ENCODE measurements at regions not wholly inside any gene's neighbourhood (a gene's known extent, or its start where the extent isn't known, plus 50 kb on each side); places are given as distances from the start of the nearest gene placed in this dataset.
A peak's percentile ranks its signal among the peaks of the same experiment; 100 is the strongest.

DNA sequence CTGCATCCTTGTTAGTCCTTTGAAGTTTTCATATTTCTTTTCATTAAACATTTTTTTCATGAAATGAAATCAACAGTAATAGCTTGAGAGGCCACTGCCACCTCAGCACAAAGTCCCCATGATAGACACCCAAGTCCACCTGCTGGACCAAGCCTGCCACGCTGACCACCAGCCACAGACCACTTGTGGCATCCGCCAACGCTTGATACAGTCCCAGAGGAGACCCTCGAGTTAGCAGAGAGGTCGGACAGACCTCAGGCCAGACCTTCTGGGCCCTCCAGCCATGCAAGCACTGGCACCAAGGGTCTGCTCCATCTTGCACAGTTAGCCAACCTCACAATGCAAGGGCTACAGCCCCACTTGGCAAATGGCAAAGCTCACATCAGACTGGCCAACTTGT lies 91.8 kb upstream of the RTL6 start:
- no peak for DNase-seq

DNA sequence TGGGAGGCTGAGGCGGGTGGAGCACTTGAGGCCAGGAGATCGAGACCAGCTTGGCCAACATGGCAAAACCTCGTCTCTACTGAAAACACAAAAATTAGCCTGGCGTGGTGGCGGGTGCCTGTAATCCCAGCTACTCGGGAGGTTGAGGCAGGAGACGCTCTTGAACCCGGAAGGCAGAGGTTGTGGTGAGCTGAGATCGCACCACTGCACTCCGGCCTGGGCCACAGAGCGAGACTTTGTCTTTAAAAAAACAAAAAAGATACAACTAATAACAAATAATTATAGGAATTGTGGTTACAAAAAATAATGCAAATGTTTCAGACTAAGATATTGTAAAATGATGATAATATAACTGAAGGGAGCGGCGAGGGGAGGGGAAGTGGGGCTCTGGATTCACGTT lies 90.3 kb upstream of the RTL6 start:
- no peak for DNase-seq

DNA sequence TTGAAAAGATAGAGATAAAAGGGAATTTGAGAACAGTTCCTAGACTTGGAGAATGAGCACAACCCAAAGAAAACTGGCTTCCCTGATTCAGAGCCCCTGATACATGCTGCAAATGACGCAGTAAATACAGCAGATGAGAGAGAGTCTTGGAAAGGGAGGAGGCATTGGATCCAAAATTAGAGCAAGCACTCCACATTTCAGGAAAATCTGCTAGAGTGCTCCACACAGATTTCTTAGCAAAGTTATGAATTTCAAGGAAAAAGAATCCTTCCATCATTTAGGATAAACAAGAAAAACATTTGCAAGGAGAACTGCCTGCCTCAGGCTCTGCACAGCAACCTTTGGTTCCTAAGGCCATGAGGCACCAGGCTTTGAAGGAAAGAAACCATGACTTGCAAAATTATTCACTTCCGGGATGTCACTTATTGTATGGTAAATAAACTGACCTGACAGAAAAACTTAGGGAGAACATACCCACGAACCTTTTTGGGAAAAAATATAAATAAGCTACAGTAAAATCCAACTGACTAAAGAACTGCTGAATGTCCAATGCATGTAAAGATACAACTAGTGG lies 89.8 kb upstream of the RTL6 start:
- no peak for DNase-seq

DNA sequence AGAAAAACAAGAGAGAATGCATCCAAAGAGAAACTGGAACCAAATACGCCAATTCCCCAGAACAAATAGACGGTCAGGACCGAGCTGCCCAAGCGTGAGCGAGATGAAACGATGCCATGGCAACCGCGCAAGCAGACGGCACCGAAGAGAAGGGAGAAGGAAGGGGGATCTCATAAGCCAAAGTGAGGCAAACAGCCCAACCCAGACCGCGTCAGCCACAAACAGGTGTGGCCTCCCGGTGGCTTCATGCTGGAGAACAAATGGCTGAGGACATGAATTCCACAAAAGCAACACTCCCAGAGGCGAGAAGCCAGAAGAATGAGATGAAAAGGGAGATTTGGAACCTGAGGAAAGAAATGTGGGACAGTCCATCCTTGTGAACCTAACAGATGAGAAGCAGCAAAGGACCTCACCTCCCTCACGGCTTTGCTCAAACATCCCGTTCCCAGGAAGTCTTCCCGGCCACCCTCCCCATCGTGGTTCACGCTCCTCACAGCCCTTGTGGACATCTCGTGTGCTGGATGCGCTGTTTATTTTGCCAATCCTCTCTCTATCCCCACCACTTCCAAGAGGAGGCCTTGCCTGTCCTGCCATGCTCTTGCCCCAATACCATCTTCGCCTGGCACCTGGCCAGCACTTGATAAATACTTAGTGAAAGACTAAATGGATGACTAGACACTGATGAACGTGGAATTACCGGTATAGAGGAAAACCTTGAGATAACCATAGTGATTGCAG lies 89.1 kb upstream of the RTL6 start:
- DNase-seq, result peak; percentile 81

DNA sequence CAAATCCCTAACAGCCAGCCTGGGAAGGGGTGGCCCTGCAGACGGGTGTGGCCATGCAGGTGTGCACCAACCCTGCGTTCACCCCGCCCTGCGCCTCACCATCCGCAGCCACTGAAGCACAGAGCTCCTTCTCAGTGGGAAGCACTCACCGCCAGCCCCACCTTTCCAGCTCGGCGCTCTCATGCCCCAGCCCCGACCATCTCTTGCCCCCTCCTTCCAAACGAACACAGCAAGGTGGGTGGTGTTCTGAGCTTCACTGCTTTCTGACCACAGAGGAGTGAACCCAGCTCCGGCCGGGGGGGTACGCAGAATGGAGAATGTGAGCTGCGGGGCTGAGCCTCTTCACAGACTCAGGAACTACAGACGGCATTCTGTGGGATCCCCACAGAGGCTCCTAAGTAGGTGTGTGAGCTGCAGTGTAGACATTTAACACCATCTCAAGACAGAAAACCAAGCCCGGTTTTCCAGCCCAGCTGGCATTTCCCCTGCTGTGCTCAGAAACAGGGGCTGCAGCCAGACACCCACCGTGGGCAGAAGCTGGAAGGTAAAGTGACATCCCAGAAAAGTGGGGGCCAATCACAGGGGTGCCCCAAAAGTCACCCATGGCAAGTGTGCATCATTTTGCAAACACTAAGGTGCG lies 88.4 kb upstream of the RTL6 start:
- DNase-seq, result no peak

DNA sequence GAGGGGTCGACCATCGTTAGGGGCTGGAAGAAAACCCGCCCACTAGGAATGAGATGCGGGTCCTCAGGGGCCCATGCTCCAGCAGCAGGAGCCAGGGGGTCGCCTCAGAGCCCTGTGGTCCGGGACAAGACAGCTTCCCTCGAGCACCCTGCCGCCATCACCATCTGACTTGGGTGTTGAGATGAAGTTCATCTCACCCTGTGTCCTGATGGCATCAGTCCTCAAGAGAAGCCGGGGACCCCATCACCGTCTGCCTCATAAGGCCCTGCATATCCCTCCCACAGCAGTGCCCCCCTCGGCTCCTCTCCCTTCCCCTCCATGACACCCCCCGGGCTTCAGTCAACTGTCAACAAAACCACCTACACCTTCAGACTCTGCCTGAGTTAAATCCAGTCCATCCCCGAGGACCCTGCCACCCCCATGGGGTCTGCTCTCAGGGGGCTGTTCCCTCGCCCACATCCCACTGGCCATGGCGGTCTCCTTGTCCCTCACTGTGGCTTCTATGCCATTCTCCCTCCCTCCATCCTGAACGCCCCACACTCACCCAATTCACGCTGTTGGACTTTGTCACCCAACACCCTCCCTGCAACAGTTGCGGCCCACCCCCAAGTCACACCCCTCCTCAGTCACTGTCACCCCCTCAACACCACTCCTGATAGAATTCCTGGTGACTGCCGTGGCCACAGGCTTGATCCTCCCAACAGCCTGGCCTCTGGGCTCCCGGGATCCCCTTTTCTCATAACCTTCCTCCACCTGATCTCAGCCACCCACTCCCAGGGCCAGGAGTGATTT lies 87.7 kb upstream of the RTL6 start:
- DNase-seq, result no peak

DNA sequence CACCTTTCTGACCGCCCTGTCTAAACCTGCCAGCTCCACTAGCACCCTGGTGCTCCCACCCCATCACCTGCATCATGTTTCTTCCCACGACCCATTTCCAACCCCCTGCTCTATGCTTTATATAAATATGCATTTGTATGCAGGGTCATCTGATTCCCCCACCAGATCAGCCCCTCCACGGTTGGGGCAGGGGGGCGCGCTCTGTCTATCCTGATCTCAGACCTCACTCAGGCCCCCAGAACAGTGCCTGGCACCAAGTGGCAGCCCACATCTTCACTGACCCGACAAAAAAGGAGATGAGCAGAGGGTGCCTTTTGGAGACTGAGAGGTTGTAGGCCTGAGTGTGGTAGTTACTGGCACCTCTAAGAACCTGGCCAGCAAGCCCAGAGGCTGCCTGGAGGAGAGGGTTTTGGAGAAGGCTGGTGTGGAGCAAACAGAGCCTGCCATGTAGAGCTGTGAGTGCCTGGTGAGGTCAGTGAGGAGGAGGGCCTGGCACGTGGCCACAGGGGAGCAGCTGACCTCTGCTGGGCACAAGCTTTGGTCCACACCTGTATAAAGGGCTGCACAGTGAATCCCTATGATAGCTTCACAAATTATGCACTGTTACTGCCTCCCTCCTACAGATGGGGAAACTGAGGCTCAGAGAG lies 86.3 kb upstream of the RTL6 start:
- DNase-seq, result no peak

DNA sequence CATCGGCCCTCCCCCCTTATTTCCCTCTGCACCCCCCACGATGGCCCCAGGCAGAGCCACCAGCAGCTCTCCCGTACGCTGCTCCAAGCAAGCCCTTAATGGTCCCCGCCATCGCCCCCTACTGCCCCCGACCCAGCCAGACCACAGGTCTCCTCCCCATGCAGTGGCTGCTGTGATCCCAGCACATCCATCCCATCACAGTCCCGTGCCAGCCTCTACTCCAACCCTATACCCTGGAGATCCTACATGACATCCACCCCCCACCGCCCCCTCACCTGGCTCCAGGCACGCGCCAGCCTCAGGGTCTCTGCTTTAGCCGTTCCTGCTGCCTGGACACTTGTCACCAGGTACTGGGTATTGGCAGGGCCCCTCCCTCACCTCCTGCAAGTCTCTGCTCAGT lies 85.8 kb upstream of the RTL6 start:
- DNase-seq, result no peak

DNA sequence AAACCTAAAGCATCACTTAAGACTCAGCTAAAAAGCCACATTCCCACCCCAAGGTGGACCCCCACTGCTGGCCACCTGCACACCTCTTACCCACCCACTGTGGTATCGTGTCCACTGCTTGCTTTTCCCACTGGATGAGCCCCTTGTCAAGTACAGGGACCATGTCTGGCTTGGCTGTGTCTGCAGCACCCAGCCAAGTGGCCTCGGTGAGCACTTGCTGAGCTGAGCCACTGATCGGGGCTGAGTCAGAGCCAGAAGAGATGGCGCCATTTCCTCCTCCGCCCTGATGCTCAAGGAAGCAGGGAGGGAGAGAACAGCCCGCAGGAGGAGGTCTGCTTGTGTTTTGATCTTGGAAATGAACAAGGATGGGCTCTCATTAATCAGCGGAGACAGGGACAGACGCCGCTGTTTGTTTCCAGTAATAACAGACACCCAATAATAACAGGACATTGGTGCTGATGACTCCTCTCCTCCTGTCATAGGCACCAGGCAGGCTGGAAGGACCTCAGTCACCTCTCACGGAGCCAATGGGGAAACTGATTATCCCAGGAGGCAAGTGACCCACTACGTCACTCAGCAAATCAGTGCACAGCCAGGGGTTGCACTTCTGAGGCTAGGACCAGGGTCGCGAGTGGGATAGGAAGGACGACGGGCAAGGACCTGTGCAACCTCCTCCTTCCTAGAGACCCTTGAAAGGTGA lies 85.2 kb upstream of the RTL6 start:
- DNase-seq, result no peak

DNA sequence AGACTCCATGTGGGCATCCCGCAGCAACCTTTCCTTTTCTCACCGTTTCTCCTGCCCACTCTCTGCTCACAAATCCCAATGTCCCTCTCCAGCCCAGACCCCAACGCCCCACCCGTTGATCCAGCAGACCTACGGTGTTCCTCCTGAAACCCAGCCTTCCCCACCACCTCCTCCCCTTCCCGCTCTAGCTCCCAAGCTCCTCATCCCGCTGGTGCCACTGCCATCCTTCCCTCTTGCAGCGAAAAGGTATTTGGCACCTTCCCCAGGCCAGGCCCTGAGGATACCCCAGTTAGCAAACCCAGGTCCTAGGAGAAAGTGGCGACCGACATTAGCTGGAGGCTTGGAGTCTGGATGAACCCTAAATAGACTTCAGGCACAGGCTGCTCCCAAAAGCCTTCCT lies 84.0 kb upstream of the RTL6 start:
- DNase-seq, result no peak

DNA sequence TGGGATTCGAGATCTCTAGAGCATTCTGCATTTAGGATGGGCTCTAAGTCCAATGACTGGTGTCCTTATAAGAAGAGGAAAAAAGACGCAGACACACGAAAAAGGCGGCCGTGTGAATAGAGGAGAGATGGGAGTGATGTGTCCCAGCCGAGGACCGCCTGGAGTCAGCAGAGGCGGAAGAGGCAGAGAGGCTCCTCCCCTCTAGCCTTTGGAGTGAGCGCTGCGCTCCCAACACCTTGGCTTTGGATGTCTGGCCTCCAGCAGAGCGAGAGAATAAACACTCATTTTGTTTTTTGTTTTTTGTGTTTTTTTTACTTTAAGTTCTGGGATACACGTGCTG lies 83.0 kb upstream of the RTL6 start:
- DNase-seq, result no peak

DNA sequence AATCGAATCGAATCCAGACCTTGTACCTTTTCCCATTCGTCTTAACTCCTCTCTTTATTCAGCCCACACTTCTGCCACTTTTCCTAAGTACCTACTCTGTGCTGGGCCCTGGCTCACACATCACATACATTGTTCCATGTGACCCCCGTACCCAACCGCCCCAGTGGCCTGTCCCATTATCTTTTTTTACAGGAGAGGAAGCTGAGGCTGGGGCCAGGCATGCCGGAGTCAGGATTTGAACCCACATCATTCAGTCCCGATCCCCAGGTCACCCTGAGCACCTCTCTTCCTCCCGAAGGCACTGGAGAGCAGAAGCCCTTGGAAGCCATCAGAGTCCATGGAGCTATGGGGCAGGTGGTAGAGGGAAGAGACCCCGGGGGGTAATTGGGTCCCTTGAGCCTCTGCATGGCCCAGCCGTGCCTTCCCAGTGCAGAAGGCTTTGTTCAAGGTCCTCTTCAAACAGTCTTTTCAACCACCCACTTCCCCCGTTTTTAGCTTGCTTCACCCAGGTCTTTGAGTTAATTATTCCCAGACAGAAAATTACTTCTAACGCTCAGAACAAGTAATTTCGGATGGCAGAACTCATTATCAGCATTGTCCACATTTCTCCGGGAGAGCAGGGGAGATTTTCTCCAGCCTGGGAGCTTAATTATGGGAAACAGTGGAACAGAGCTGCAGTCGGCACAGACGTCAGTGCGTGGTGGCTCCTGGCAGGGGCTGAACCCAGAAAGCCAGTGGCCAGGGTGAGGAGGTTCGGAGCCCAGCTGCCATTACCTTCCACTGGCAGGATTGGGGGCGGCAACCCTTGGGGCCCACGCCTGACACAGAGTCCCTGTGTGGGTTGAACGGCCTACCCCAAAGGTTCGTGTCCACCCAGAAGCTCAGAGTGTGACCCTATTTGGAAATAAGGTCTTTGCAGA lies 82.4 kb upstream of the RTL6 start:
- no peak for DNase-seq

DNA sequence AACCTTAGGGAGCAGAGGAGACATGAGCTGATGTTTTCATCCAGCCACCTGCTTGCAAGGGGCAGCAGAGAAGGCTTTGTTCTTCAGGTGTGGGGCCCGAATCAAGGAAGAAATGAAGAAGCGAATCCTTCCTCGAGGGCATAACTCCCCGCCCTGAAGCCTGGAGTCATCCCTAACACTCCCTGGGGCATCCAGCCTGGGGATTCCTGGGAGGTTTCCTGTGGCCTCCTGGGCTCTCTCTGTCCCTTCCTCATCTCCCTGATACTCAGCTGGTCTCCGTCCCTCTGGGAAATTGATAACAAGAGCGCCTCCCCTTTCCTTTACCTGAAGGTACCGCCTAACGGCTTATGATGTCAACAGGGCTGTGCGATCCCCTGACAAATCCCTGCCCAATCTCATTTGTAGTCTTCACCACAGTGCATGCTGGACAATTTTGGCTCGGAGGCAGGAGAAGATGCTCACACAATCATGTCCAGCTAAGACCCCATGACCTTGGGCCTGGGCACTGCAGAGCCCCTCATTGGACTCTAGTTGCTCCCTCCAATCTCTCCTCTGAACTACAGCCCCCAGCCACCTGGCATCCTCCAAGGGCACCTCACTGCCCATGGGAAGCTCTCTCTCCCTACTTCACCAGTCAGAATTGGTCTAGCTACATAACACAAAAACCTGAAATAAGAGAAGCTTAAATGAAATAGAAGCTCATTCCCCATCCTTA lies 80.6 kb upstream of the RTL6 start:
- no peak for DNase-seq

DNA sequence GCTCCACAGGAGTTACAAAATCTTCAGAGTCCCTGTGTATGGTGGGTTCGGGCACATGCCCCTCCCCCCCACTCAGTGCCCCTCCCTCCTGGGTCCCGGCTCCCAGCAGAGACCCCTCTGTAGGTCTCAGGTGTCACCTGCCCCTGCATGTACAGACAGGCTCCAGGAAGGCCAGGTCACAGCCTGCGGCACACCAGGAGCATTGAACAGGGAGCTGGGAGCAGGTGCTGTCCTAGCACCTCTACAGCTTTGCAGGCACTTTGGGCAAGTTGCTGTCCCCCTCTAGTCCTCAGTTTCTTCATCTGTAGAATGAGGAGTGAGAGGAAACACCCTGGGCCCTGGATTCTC lies 80.1 kb upstream of the RTL6 start:
- DNase-seq, result no peak

DNA sequence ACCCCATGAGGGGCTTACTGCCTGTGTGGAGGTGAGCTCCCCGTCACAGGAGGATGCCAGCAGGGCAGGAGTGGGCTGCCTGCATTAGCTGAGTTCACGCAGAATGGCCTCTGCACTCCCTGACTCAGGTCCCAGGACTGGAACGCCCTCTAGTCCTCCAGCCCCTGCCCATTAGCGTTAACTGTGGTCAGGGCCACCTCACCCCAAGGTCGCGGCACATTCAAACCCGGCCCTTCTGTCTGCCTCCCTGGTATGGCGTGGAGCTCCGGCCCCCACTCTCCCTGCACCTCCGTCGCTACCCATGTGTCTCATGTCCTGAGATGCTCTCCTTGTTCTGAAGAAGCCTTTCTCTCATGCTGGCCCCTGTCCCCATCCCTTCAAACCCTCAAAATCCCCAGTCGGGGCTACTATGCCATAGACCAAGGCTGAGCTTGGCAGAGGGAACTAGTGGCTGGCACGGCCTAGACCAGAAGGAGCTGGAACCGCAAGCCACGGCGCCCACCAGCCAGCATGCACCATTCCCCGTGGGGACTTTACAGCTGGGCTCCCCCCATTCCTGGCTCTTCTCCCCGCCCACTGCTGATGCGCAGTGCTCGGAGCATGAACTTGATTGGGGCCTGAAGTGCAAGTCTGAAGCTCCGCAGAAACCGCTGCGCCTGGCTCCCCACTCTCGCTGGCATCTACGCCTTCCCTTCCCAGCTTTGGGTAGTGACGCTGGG lies 79.5 kb upstream of the RTL6 start:
- no peak for DNase-seq

DNA sequence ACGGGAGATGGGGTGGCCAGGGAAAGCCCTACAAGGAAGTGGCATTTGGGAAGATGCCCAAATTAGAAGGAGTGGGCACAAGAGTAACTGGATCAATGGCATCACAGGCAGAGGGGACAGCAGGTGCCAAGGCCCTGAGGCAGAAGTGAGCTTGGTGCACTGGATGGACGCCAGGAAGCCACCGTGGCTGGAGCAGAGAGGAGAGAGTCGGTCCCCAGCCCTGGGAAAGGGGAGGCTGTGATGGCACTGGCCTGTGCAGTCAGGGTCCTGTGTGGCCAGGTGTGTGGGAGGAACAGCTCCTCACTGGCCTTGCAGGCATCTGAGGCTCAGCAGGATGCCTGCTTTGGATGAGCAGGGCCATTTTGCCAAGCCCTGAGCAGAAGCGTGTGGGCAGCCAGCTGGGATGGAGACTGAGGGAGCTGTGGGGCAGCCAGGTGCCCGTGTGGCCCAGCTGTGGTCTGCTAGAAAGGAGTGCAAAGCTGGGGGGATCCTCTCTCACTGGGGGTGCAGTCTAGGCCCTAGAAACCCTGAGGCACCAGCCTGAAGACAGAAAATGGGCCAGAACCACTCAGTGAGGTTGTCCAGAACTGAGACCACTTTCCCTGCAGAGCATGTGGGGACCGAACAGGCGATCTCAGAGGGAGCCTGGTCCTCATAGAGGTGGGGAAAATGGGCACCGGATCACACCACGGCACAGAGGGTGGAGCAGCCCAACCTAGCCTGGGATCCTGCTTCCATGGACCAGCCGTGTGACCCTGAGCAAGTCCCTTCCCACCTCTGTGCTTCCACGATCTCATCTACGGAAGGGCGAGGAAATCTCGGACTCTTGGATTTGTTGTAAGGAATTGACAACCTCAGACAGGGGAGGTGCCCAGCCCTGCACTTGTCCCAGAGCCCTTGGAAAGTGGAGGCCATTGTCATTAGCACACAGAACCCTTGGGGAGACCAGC lies 78.6 kb upstream of the RTL6 start:
- no peak for DNase-seq

DNA sequence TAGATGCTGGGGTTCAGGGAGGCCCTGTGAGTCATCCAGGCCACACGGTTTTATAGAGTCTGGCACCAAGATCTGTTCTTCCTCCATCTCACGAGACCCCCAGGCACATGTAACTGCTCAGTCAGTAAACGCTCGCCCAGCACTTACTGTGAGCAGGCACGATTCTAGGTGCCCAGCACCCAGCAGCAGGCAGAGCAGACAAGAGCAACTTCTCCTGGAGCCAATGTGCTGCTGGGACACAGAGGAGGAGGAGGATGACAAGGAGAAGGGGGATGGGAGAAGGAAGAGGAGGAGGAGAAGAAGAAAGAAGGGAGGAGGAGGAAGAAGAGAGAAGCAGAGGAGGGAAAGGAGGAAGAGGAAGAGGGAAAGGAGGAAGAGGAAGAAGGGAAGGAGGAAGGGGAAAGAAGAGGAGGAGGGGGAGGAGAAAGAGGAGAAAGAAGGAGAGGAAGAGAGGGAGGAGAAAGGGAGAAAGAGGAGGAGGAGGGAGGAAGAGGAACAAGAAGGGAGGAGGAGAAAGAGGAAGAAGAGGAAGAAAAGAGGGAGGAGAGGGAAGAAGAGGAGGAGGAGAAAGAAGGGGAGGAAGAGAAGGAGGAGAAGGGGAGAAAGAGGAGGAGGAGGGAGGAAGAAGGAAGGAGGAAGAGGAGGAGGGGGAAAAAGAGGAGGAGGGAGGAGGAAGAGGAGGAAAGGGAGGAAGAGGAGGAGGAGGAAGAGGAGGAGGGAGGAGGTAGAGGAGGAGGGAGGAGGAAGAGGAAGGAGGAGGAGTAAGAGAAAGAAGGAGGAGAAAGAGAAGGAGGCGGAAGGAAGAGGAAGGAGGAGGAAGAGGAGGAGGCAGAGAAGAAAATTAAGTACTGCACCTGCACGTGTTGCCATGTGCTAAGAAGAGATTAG lies 77.6 kb upstream of the RTL6 start:
- no peak for DNase-seq
